Loucy (cell line): ENCODE measurements at regions not wholly inside any gene's neighbourhood (a gene's known extent, or its start where the extent isn't known, plus 50 kb on each side); places are given as distances from the start of the nearest gene placed in this dataset.

ENCODE experiments used
- H2AFZ ChIP-seq: fragments of 200-600 bp; sonication (generic); 2 replicates; pipeline ENCODE4 v1.6.0; 2016; ENCODE audit warnings: antibody characterized with exemption, mild to moderate bottlenecking, low read length, moderate library complexity
- H3F3A ChIP-seq: fragments of 200-600 bp; 2 replicates; pipeline ENCODE4 v1.6.0; 2016; ENCODE audit warnings: antibody characterized with exemption, low read depth, mild to moderate bottlenecking
- H3K27me3 ChIP-seq: fragments of 200-600 bp; sonication (generic); 2 replicates; pipeline ENCODE4 v1.6.1; 2014; ENCODE audit warnings: low read length, mild to moderate bottlenecking; ENCODE audit not compliant: insufficient read depth, poor library complexity, severe bottlenecking
- H3K36me3 ChIP-seq: fragments of 200-600 bp; sonication (generic); 2 replicates; pipeline ENCODE4 v1.6.1; 2016; ENCODE audit warnings: low read length; ENCODE audit not compliant: insufficient read depth
- H3K4me1 ChIP-seq: fragments of 200-600 bp; sonication (generic); 2 replicates; pipeline ENCODE4 v1.5.1; 2014; ENCODE audit warnings: low read length, mild to moderate bottlenecking; ENCODE audit not compliant: insufficient read depth, poor library complexity, severe bottlenecking
- H3K4me2 ChIP-seq: fragments of 200-600 bp; sonication (generic); 2 replicates; pipeline ENCODE4 v1.6.0; 2014; ENCODE audit warnings: antibody characterized with exemption, low read length, low read depth, mild to moderate bottlenecking; ENCODE audit not compliant: poor library complexity, severe bottlenecking
- H3K4me3 ChIP-seq: fragments of 200-600 bp; sonication (generic); 2 replicates; pipeline ENCODE4 v1.5.1; 2014; ENCODE audit warnings: low read length, mild to moderate bottlenecking, mixed read lengths; ENCODE audit not compliant: poor library complexity, severe bottlenecking
- H3K79me2 ChIP-seq: fragments of 200-600 bp; sonication (generic); 2 replicates; pipeline ENCODE4 v1.6.1; 2014; ENCODE audit warnings: low read length; ENCODE audit not compliant: insufficient read depth
- H3K9ac ChIP-seq: fragments of 200-600 bp; sonication (generic); 2 replicates; pipeline ENCODE4 v1.6.0; 2014; ENCODE audit warnings: mild to moderate bottlenecking, low read depth, low read length, moderate library complexity; ENCODE audit not compliant: poor library complexity, severe bottlenecking
- H3K9me2 ChIP-seq: fragments of 200-600 bp; sonication (generic); replicated peaks from 2 replicates; pipeline ENCODE4 v1.6.1; 2016; ENCODE audit warnings: low read depth, low read length, mixed read lengths
- H3K9me3 ChIP-seq: fragments of 200-600 bp; sonication (generic); 2 replicates; pipeline ENCODE4 v1.6.1; 2014; ENCODE audit warnings: mild to moderate bottlenecking, antibody characterized with exemption, low read length, low read depth; ENCODE audit not compliant: insufficient read depth
- H4K20me1 ChIP-seq: fragments of 200-600 bp; sonication (generic); 2 replicates; pipeline ENCODE4 v1.6.0; 2014; ENCODE audit warnings: antibody characterized with exemption, low read length, mild to moderate bottlenecking; ENCODE audit not compliant: insufficient read depth, poor library complexity, severe bottlenecking
- EZH2phosphoT487 ChIP-seq: fragments of 200-600 bp; IDR thresholded peaks from 2 replicates; pipeline ENCODE4 v1.6.1; 2018; ENCODE audit warnings: antibody characterized with exemption, mild to moderate bottlenecking, moderate library complexity, borderline replicate concordance
- TF ChIP-seq, protein P1 (sequence below): fragments of 200-600 bp; sonication (generic); conservative IDR thresholded peaks from 2 replicates; pipeline ENCODE4 v1.5.1; 2014; ENCODE audit warnings: mild to moderate bottlenecking, antibody characterized with exemption, low read length

DNA sequence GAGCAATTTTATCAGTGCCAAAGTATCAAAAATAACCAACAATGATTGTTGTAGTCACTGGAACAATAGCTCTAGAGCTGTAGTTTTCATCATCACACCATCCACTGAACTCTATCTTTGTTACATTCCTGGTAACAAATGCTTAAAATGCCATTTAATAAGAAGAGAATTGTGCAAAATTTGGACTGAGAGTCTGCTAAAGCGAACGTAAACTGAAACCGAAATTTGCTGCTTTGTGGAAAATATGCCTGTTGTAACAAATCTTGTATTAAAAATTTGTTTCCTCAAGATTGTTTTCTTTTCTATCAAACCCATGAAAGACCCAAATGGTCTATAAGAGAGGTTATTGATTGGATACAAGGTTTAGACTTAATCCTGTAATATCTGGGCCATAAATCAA, 109.3 kb upstream of the TECRL start:
- no peaks in the 10 kb centered on the region for H3K27me3 ChIP-seq
- no peak overlapping the region for H3K4me3 ChIP-seq
- H3K9me2 ChIP-seq = no peaks in the 10 kb centered on the region
- H3K9me3 ChIP-seq = no peaks in the 10 kb centered on the region
- no peaks in the 10 kb centered on the region for H4K20me1 ChIP-seq
- H3K36me3 ChIP-seq = no peaks in the 10 kb centered on the region
- no peak for TF ChIP-seq EZH2phosphoT487
- TF ChIP-seq, protein P1, sequence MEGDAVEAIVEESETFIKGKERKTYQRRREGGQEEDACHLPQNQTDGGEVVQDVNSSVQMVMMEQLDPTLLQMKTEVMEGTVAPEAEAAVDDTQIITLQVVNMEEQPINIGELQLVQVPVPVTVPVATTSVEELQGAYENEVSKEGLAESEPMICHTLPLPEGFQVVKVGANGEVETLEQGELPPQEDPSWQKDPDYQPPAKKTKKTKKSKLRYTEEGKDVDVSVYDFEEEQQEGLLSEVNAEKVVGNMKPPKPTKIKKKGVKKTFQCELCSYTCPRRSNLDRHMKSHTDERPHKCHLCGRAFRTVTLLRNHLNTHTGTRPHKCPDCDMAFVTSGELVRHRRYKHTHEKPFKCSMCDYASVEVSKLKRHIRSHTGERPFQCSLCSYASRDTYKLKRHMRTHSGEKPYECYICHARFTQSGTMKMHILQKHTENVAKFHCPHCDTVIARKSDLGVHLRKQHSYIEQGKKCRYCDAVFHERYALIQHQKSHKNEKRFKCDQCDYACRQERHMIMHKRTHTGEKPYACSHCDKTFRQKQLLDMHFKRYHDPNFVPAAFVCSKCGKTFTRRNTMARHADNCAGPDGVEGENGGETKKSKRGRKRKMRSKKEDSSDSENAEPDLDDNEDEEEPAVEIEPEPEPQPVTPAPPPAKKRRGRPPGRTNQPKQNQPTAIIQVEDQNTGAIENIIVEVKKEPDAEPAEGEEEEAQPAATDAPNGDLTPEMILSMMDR = no peak
- no peaks in the 10 kb centered on the region for H3F3A ChIP-seq
- H3K4me1 ChIP-seq = no peaks in the 10 kb centered on the region
- H3K9ac ChIP-seq = no peak overlapping the region
- H2AFZ ChIP-seq = no peak overlapping the region
- H3K4me2 ChIP-seq = no peak overlapping the region
- H3K79me2 ChIP-seq = no peaks in the 10 kb centered on the region

DNA sequence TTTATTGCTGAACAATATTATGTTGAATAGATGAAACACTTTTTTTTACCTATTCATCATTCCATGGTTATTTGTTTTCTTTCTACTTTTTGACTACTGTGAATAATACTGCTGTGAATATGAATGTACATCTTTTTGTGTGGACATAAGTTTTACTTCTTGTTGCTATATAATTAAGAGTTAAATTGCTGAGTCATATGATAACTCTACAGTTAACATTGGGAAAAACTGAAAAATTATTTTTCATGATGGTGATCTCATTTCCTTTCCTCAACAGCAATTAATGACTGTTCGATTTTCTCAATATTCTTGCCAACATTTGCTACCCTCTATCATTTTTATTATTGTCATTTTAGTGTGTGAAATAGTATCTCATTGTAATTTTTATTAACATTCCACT, 106.9 kb upstream of the TECRL start:
- Histone ChIP-seq H2AFZ (no peak overlapping the region), H3K4me3 (no peak overlapping the region), H3K4me1 (no peaks in the 10 kb centered on the region), H3K9me3 (no peaks in the 10 kb centered on the region), H3K79me2 (no peaks in the 10 kb centered on the region), H3K27me3 (no peaks in the 10 kb centered on the region), H3K36me3 (no peaks in the 10 kb centered on the region), H3K9me2 (no peaks in the 10 kb centered on the region), H3K9ac (no peak overlapping the region), H4K20me1 (no peaks in the 10 kb centered on the region), H3F3A (no peaks in the 10 kb centered on the region), H3K4me2 (no peak overlapping the region)
- TF ChIP-seq EZH2phosphoT487 = no peak
- TF ChIP-seq, protein P1 = no peak

DNA sequence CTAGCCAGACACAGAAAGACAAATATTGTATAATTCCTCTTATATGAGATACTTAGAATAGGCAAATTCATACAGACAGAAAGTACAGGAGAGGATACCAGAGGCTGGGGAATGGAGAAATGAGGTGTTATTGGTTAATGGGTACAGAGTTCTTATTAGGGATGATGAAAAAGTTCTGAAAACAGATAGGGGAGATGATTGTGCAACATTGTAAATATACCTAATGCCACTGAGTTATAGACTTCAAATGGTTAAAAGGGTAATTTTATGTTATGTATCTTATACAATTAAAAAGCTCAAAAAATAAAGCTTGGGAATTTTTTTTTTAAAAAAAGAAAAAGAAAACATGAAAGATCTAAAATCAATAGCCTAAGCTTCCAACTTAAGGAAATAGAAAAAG, 98.8 kb upstream of the TECRL start:
- H3K4me2 ChIP-seq = no peak overlapping the region
- no peaks in the 10 kb centered on the region for H3K27me3 ChIP-seq

More for the DNA sequence above, 98.8 kb upstream of the TECRL start:
- Histone ChIP-seq H4K20me1 (no peaks in the 10 kb centered on the region), H3K9me2 (no peaks in the 10 kb centered on the region), H3K79me2 (no peaks in the 10 kb centered on the region), H3F3A (no peaks in the 10 kb centered on the region), H3K9me3 (no peaks in the 10 kb centered on the region), H3K4me1 (no peaks in the 10 kb centered on the region), H2AFZ (no peak overlapping the region), H3K9ac (no peak overlapping the region), H3K4me3 (no peak overlapping the region), H3K36me3 (no peaks in the 10 kb centered on the region)
- TF ChIP-seq, protein P1 = no peak
- no peak for TF ChIP-seq EZH2phosphoT487
